ENCODE measurements at regions not wholly inside any gene's neighbourhood (a gene's known extent, or its start where the extent isn't known, plus 50 kb on each side); places are given as distances from the start of the nearest gene placed in this dataset.

DNA sequence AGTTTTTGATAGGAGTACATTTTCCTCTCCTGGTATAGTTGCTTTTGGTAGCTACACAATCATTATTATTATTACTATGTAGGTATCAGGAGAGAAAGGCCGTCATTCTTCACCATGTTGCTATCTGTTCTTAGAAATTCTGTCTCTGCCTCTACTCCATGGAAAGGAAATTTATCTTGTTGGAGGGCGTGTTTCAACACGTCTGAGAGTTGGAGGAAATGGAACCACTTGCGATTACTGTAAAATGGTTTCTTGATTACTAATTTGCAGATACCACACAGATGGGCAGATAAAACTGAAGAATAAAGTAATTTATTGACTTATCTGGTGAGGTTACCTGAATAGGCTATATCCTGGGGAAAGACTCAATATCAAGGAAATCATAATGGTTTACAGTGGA, 488.4 kb downstream of the NR2F2 start:
- no peak overlapping the region for H3K27ac ChIP-seq
- WGBS, 2 donors, result 63 to 71% methylated on average over 4 of the region's 4 CpGs
- no peak overlapping the region for H3K4me3 ChIP-seq
- H3K36me3 ChIP-seq, result no peaks in the 10 kb centered on the region
- FAIRE-seq, result no peak
- TF ChIP-seq, protein P1, sequence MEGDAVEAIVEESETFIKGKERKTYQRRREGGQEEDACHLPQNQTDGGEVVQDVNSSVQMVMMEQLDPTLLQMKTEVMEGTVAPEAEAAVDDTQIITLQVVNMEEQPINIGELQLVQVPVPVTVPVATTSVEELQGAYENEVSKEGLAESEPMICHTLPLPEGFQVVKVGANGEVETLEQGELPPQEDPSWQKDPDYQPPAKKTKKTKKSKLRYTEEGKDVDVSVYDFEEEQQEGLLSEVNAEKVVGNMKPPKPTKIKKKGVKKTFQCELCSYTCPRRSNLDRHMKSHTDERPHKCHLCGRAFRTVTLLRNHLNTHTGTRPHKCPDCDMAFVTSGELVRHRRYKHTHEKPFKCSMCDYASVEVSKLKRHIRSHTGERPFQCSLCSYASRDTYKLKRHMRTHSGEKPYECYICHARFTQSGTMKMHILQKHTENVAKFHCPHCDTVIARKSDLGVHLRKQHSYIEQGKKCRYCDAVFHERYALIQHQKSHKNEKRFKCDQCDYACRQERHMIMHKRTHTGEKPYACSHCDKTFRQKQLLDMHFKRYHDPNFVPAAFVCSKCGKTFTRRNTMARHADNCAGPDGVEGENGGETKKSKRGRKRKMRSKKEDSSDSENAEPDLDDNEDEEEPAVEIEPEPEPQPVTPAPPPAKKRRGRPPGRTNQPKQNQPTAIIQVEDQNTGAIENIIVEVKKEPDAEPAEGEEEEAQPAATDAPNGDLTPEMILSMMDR (IDR thresholded peaks at IDR 0.05), result no peak
- no peak for DNase-seq
- intact Hi-C loops (cut with DNase I), result no loop called here
- H3K4me1 ChIP-seq, result no peaks in the 10 kb centered on the region
- no peaks in the 10 kb centered on the region for H3K27me3 ChIP-seq
- ATAC-seq, result no peak
- H3K9me3 ChIP-seq, result no peaks in the 10 kb centered on the region

DNA sequence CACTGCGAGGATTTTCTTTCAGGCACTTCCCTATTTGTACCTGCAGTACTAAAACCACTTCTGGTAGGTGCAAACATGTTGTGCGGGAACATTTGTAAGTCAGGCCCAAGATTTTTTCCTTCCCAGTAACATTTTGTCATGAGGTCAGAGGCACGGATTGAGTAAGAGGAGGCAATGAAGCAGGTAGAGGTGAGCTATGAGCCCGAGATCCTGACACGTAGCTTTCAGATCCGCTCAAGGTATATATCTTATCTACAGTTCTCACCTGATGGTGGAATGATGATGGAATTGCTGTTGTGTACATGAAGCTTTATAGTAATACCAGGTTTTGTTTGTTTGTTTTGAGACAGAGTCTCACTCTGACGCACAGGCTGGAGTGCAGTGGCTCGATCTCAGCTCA, 497.5 kb downstream of the NR2F2 start:
- FAIRE-seq, result no peak
- ATAC-seq, result no peak
- TF ChIP-seq, protein P1 (IDR thresholded peaks at IDR 0.05), result no peak
- DNase-seq, result no peak
- WGBS, 2 donors, result 73 to 76% methylated on average over 8 of the region's 8 CpGs
- H3K4me3 ChIP-seq, result no peak overlapping the region
- H3K27ac ChIP-seq, result no peak overlapping the region
- H3K27me3 ChIP-seq, result no peaks in the 10 kb centered on the region
- H3K36me3 ChIP-seq, result no peaks in the 10 kb centered on the region
- H3K4me1 ChIP-seq, result no peaks in the 10 kb centered on the region
- intact Hi-C loops (cut with DNase I), result no loop called here
- H3K9me3 ChIP-seq, result no peaks in the 10 kb centered on the region

DNA sequence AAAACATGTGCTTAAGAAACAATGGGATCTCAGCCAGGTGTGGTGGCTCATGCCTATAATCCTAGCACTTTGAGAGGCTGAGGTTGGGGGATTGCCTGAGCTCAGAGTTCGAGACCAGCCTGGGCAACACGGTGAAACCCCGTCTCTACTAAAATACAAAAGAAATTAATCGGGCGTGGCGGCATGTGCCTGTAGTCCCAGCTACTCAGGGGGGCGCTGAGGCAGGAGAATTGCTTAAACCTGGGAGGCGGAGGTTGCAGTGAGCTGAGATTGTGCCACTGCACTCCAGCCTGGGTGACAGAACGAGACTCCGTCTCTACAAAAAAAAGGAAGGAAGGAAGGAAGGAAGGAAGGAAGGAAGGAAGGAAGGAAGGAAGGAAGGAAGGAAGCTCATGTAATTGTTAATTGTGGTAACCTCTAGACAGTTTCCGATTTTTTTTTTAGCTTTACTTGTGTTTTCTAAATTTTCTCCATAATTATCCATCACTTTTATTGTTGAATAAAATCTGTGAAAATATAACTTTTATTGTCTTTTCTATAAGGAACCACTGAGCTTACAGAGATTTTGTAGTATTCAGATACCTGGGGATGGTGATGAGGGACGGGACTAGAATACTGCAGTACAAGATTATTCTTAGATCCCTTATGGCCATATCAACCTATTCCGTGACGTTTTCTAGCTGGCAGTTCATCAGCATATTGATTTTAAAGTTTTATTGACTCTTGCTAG, 506.9 kb downstream of the NR2F2 start:
- H3K4me1 ChIP-seq, result no peaks in the 10 kb centered on the region
- TF ChIP-seq, protein P1 (IDR thresholded peaks at IDR 0.05), result no peak
- no peaks in the 10 kb centered on the region for H3K36me3 ChIP-seq
- intact Hi-C loops (cut with DNase I), result no loop called here
- 62 to 75% methylated on average over 13 to 14 of the region's 14 CpGs for WGBS, 2 donors
- FAIRE-seq (no peak), DNase-seq (no peak), ATAC-seq (no peak)
- no peak overlapping the region for H3K4me3 ChIP-seq
- no peaks in the 10 kb centered on the region for H3K27me3 ChIP-seq
- no peaks in the 10 kb centered on the region for H3K9me3 ChIP-seq
- no peak overlapping the region for H3K27ac ChIP-seq

DNA sequence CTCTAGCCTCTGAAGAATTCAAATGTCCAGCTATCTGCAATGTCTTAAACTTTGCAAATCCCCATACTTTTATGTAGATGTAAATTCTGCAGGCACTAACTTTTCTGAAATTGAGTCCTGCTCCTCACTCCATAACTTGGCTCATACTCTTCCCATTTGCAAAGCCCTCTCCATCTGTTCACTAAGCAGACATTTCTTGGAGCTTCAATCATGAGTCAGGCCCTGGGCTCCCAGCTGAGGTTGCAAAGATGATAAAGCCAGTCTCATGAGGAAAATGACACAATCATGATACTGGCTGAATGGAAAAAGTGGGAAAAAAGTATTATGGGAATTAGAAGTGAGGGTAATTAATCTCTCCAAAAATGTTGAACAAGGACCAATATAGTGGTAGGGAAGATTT, 507.6 kb downstream of the NR2F2 start:
- intact Hi-C loops (cut with DNase I), result no loop called here
- H3K9me3 ChIP-seq, result no peaks in the 10 kb centered on the region
- no peaks in the 10 kb centered on the region for H3K36me3 ChIP-seq
- TF ChIP-seq, protein P1 (IDR thresholded peaks at IDR 0.05), result no peak
- ATAC-seq, result no peak
- no peak for DNase-seq
- H3K27ac ChIP-seq, result no peak overlapping the region
- no peak overlapping the region for H3K4me3 ChIP-seq
- no peak for FAIRE-seq
- H3K27me3 ChIP-seq, result no peaks in the 10 kb centered on the region
- H3K4me1 ChIP-seq, result no peaks in the 10 kb centered on the region

DNA sequence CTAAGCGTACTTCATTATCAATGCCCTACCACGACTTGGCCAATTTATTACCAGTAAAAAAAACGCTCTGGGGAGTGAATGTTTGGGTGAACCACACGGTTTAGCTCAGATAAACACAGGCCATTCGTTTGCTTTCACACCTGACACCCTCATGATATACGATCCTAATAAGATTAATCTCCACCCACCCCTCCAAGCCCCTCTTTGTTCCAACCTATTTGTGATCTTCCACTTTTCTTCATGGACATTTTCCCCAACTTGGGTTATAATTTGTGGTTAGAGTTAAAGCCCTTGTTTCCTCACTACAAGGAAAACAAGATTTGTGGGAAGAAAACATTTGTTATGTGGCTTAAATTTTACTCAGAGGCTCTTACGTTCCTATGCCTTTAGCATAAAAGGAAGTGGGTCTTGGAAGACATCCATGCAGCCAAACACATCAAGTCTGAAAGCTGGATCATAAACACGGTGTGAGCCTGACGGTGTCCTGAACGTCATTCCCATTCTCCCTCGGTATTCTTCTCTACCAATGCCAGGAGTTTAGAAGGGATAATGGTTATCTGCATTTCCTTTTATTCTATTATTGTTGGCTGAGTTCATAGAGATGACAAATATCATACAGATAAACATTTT, 518.9 kb downstream of the NR2F2 start:
- Histone ChIP-seq H3K4me3 (no peak overlapping the region), H3K4me1 (no peaks in the 10 kb centered on the region), H3K36me3 (no peaks in the 10 kb centered on the region), H3K9me3 (no peaks in the 10 kb centered on the region), H3K27ac (no peak overlapping the region), H3K27me3 (peaks cover 0 to 11% (median 0%) of the 10 kb centered on the region in 4 donors)
- TF ChIP-seq, protein P1 (IDR thresholded peaks at IDR 0.05), result no peak
- ATAC-seq (no peak), FAIRE-seq (no peak), DNase-seq (no peak)
- intact Hi-C loops (cut with DNase I), result no loop called here
- WGBS, 2 donors, result 21 to 29% methylated on average over 11 of the region's 11 CpGs
